ENCODE measurements at regions not wholly inside any gene's neighbourhood (a gene's known extent, or its start where the extent isn't known, plus 50 kb on each side); places are given as distances from the start of the nearest gene placed in this dataset.

- Histone ChIP-seq H3K4me3 (ENCODE audit: low read depth, low read length) (no peak overlapping the region), H3K27me3 (no peaks in the 10 kb centered on the region), H3K9me3 (no peaks in the 10 kb centered on the region), H3K36me3 (no peaks in the 10 kb centered on the region), H3K4me1 (no peaks in the 10 kb centered on the region)
- DNase-seq: no peak
- TF ChIP-seq CTCF (IDR thresholded peaks at IDR 0.05; ENCODE audit: low read depth, low read length): no peak
Observed at GRCh38 chr7:67863911-67864310, 867.3 kb downstream of the TYW1 start.

- Histone ChIP-seq H3K27me3 (no peaks in the 10 kb centered on the region), H3K4me3 (ENCODE audit: low read depth, low read length) (no peak overlapping the region), H3K36me3 (no peaks in the 10 kb centered on the region), H3K4me1 (no peaks in the 10 kb centered on the region), H3K9me3 (no peaks in the 10 kb centered on the region)
- TF ChIP-seq CTCF (IDR thresholded peaks at IDR 0.05; ENCODE audit: low read depth, low read length): no peak
- no peak for DNase-seq
Observed at GRCh38 chr7:67866054-67866453, 869.4 kb downstream of the TYW1 start.

GRCh38 chr7:67866812-67867211, 870.2 kb downstream of the TYW1 start:
- Histone ChIP-seq H3K4me1 (no peaks in the 10 kb centered on the region), H3K9me3 (no peaks in the 10 kb centered on the region), H3K36me3 (no peaks in the 10 kb centered on the region), H3K4me3 (ENCODE audit: low read depth, low read length) (no peak overlapping the region), H3K27me3 (no peaks in the 10 kb centered on the region)
- no peak for TF ChIP-seq CTCF (IDR thresholded peaks at IDR 0.05; ENCODE audit: low read depth, low read length)
- DNase-seq: no peak

GRCh38 chr7:67870396-67870795, 873.8 kb downstream of the TYW1 start:
- Histone ChIP-seq H3K36me3 (no peaks in the 10 kb centered on the region), H3K4me3 (ENCODE audit: low read depth, low read length) (no peak overlapping the region), H3K4me1 (no peaks in the 10 kb centered on the region), H3K9me3 (no peaks in the 10 kb centered on the region), H3K27me3 (no peaks in the 10 kb centered on the region)
- no peak for TF ChIP-seq CTCF (IDR thresholded peaks at IDR 0.05; ENCODE audit: low read depth, low read length)
- DNase-seq: no peak

- Histone ChIP-seq H3K4me3 (ENCODE audit: low read depth, low read length) (no peak overlapping the region), H3K4me1 (no peaks in the 10 kb centered on the region), H3K36me3 (no peaks in the 10 kb centered on the region), H3K9me3 (no peaks in the 10 kb centered on the region), H3K27me3 (no peaks in the 10 kb centered on the region)
- DNase-seq: no peak
- no peak for TF ChIP-seq CTCF (IDR thresholded peaks at IDR 0.05; ENCODE audit: low read depth, low read length)
Observed at GRCh38 chr7:67875558-67875957, 878.9 kb downstream of the TYW1 start.

- H3K36me3 ChIP-seq: no peaks in the 10 kb centered on the region
- TF ChIP-seq CTCF (IDR thresholded peaks at IDR 0.05; ENCODE audit: low read depth, low read length): no peak
- no peak for DNase-seq
- no peaks in the 10 kb centered on the region for H3K4me1 ChIP-seq
- no peak overlapping the region for H3K4me3 ChIP-seq (ENCODE audit: low read depth, low read length)
- no peaks in the 10 kb centered on the region for H3K9me3 ChIP-seq
- H3K27me3 ChIP-seq: no peaks in the 10 kb centered on the region; the same call in 1 of the 2 replicates
Observed at GRCh38 chr7:67878808-67879207, 882.2 kb downstream of the TYW1 start.
